ENCODE measurements at regions not wholly inside any gene's neighbourhood (a gene's known extent, or its start where the extent isn't known, plus 50 kb on each side); places are given as distances from the start of the nearest gene placed in this dataset.

DNA sequence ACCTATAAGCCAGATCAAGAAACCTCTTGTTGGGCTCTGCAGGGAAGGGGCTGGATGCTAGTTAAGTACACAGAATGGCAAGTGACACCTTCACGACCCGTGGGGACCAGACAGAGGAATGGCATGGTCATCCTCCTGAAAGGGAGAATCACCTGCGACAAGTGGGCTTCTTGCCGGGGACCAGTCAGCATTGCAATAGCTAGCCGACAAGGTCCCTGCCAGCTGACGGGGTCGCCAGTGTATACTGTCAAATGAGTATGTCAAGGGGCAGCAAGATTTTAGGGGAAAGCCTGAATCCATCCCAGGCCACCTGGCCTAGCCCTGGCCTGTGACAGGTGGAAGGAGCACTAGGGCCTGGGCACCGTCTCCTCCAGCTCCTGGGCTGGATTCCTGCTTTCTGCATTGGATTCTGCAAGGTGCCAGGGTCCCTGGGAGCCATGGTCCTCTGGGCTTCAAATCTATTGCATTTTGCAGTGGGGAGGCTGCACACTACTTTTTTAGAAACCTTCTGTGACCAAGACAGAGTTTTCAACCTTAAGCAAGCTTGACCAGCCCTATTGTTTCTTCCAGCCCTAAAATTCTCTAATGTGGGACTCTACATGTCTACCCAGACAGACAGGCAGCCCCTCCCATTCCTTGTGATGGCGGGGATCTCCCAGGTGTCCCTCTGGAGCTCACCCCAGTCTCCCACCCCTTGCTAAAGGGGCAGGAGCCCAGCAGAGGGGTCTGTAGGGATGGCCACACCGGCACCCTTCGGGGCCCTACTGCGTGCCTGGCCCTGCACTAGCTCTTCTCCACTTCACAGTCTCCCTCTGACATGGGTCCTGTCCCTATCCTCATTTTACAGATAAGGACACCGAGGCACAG, 178.5 kb downstream of the GLI2 start:
- peak overlapping the region in 1 of 2 experiments; percentile 34; a peak in 1 of 4 replicates for H3K4me3 ChIP-seq (replicated peaks in 1 of 2; ENCODE audit: low read depth in 1 of 2, low read length in 2 of 2)
- CTCF ChIA-PET: no interaction called here
- no TSS peak for BruUV-seq (replicated peaks)
- H3K9ac ChIP-seq (ENCODE audit: low read length): peak overlapping the region; percentile 34
- DNase-seq (ENCODE audit: low read depth, low spot score) (no peak), ATAC-seq (peak; percentile 6)
- H3K4me2 ChIP-seq (ENCODE audit: low read length): peak overlapping the region; percentile 81
- intact Hi-C loops (cut with micrococcal nuclease): no loop called here
- RAD21 ChIA-PET (ENCODE audit: low non-redundant PET in 1 of 2, low total read pairs in 2 of 2, uncharacterized antibody in 2 of 2, unreplicated experiment in 2 of 2): interaction anchor here in 1 of 2 experiments (1.1 kb wide), 1 partner anchor 21 kb away, joined by 3 read pairs; no protein-coding TSS in a partner anchor
- no peaks in the 10 kb centered on the region for H3K27me3 ChIP-seq (ENCODE audit: insufficient read depth, low read length)
- H3K27ac ChIP-seq (ENCODE audit: low read depth, low read length): peak overlapping the region; percentile 43
- H4K20me1 ChIP-seq (ENCODE audit: insufficient read depth): no peaks in the 10 kb centered on the region
- TF ChIP-seq SP1 (IDR thresholded peaks at IDR 0.05; ENCODE audit: low read depth): no peak
- TF ChIP-seq JUND (IDR thresholded peaks at IDR 0.05): no peak
- TF ChIP-seq ELF1 (IDR thresholded peaks at IDR 0.05; ENCODE audit: borderline replicate concordance, low read depth): no peak
- no peak for TF ChIP-seq RAD21 (IDR thresholded peaks at IDR 0.05; ENCODE audit: low read depth)
- no peak for TF ChIP-seq CBX3 (IDR thresholded peaks at IDR 0.05; ENCODE audit: low read depth)
- no peak for TF ChIP-seq EZH2 (IDR thresholded peaks at IDR 0.05)
- TF ChIP-seq POLR2A (IDR thresholded peaks at IDR 0.05; ENCODE audit: borderline replicate concordance, extremely low read depth, insufficient read depth, insufficient read length): no peak
- no peak for TF ChIP-seq ZNF274 (IDR thresholded peaks at IDR 0.05; ENCODE audit: low read depth, low read length)
- H3K9me3 ChIP-seq (ENCODE audit: control insufficient read depth in 1 of 2, insufficient read depth in 1 of 2, low read depth in 1 of 2, low read length in 2 of 2): no peaks in the 10 kb centered on the region
- no peak overlapping the region for H2AFZ ChIP-seq (ENCODE audit: low read depth, low read length, poor library complexity, severe bottlenecking)
- H3K79me2 ChIP-seq (ENCODE audit: insufficient read depth, low read length): no peaks in the 10 kb centered on the region
- H3K4me1 ChIP-seq (ENCODE audit: control insufficient read depth in 1 of 2, insufficient read depth in 2 of 2, low read length in 2 of 2): peaks cover 53 to 62% of the 10 kb centered on the region in 2 experiments
- POLR2A ChIA-PET: interaction anchor here (0.6 to 1.4 kb wide), 2 partner anchors 21 to 161 kb away, joined by 4 to 5 read pairs; no protein-coding TSS in a partner anchor
- no peaks in the 10 kb centered on the region for H3K9me2 ChIP-seq (ENCODE audit: insufficient read depth)
- H3K36me3 ChIP-seq (ENCODE audit: control insufficient read depth in 1 of 2, insufficient read depth in 2 of 2, low read length in 2 of 2): no peaks in the 10 kb centered on the region

DNA sequence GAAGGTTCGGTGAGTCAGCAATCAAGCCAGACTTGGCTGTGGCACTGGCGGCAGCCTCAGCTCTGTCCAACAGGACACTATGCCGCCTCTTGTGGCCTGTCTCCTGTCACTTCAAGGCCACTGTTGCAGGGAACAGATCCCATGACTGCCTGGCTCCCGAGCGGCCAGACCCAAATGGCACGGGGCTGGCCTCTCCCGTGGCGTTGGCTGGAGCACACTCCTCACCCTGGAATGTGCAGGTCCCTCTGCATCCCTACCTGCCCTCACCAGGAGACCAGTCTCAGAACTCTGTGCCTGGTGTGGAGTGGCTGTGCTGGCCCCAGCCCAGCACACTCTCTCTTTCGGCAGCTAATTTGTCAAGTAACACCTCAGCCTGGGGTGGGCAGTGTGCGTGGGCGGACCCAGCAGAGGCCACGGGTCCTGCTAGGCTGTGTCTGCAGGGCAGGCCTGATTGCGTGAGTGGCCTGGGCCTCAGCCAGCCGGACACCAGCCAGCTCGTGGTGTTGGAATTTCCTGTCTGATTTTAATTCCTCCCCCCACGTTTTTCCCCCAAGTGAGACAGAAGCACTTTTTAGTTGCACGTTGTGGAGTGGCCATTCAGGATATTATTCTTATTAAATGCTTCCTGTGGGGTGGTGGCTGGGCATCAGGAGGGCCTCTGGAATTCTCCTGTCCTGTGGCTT, 179.3 kb downstream of the GLI2 start:
- ChIA-PET CTCF (no interaction called here), POLR2A (interaction anchor here (0.6 to 1.4 kb wide), 2 partner anchors 21 to 160 kb away, joined by 4 to 5 read pairs; no protein-coding TSS in a partner anchor), RAD21 (ENCODE audit: low non-redundant PET in 1 of 2, low total read pairs in 2 of 2, uncharacterized antibody in 2 of 2, unreplicated experiment in 2 of 2) (interaction anchor here in 1 of 2 experiments (1.1 kb wide), 1 partner anchor 20 kb away, joined by 3 read pairs; no protein-coding TSS in a partner anchor)
- H4K20me1 ChIP-seq (ENCODE audit: insufficient read depth): no peaks in the 10 kb centered on the region
- H3K9me3 ChIP-seq (ENCODE audit: control insufficient read depth in 1 of 2, insufficient read depth in 1 of 2, low read depth in 1 of 2, low read length in 2 of 2): no peaks in the 10 kb centered on the region
- no peaks in the 10 kb centered on the region for H3K27me3 ChIP-seq (ENCODE audit: insufficient read depth, low read length)
- intact Hi-C loops (cut with micrococcal nuclease): no loop called here
- H3K27ac ChIP-seq (ENCODE audit: low read depth, low read length): peak overlapping the region; percentile 43
- no peaks in the 10 kb centered on the region for H3K9me2 ChIP-seq (ENCODE audit: insufficient read depth)
- no peaks in the 10 kb centered on the region for H3K36me3 ChIP-seq (ENCODE audit: control insufficient read depth in 1 of 2, insufficient read depth in 2 of 2, low read length in 2 of 2)
- H3K9ac ChIP-seq (ENCODE audit: low read length): peak overlapping the region; percentile 34
- peak overlapping the region in 1 of 2 experiments; percentile 34; a peak in 3 of 4 replicates for H3K4me3 ChIP-seq (replicated peaks in 1 of 2; ENCODE audit: low read depth in 1 of 2, low read length in 2 of 2)
- no peaks in the 10 kb centered on the region for H3K79me2 ChIP-seq (ENCODE audit: insufficient read depth, low read length)
- DNase-seq (ENCODE audit: low read depth, low spot score): no peak
- H3K4me1 ChIP-seq (ENCODE audit: control insufficient read depth in 1 of 2, insufficient read depth in 2 of 2, low read length in 2 of 2): peaks cover 53 to 62% of the 10 kb centered on the region in 2 experiments
- peak overlapping the region; percentile 16 for H2AFZ ChIP-seq (ENCODE audit: low read depth, low read length, poor library complexity, severe bottlenecking)
- no TSS peak for BruUV-seq (replicated peaks)
- peak; percentile 74 for ATAC-seq
- H3K4me2 ChIP-seq (ENCODE audit: low read length): peak overlapping the region; percentile 81
- no peak for TF ChIP-seq EZH2phosphoT487 (IDR thresholded peaks at IDR 0.05; ENCODE audit: borderline replicate concordance)
- no peak for TF ChIP-seq EZH2 (IDR thresholded peaks at IDR 0.05)
- no peak for TF ChIP-seq ZNF274 (IDR thresholded peaks at IDR 0.05; ENCODE audit: low read depth, low read length)
- peak; percentile 23; the same call in 1 of the 2 replicates for TF ChIP-seq RAD21 (IDR thresholded peaks at IDR 0.05; ENCODE audit: low read depth)
- no peak for TF ChIP-seq CEBPB (IDR thresholded peaks at IDR 0.05; ENCODE audit: low read depth)
- TF ChIP-seq, protein P1, sequence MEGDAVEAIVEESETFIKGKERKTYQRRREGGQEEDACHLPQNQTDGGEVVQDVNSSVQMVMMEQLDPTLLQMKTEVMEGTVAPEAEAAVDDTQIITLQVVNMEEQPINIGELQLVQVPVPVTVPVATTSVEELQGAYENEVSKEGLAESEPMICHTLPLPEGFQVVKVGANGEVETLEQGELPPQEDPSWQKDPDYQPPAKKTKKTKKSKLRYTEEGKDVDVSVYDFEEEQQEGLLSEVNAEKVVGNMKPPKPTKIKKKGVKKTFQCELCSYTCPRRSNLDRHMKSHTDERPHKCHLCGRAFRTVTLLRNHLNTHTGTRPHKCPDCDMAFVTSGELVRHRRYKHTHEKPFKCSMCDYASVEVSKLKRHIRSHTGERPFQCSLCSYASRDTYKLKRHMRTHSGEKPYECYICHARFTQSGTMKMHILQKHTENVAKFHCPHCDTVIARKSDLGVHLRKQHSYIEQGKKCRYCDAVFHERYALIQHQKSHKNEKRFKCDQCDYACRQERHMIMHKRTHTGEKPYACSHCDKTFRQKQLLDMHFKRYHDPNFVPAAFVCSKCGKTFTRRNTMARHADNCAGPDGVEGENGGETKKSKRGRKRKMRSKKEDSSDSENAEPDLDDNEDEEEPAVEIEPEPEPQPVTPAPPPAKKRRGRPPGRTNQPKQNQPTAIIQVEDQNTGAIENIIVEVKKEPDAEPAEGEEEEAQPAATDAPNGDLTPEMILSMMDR (IDR thresholded peaks at IDR 0.05 in 2 of 3, conservative IDR thresholded peaks at IDR 0.05 in 1 of 3; ENCODE audit: borderline replicate concordance in 1 of 3, insufficient read depth in 1 of 3, low read depth in 2 of 3, low read length in 2 of 3): peak in 2 of 3 experiments; percentile 33 to 37; a peak in 3 of 6 replicates
- TF ChIP-seq POLR2AphosphoS5 (IDR thresholded peaks at IDR 0.05; ENCODE audit: low read depth, low read length): 0 out of 2 replicates have a peak, but pooled peaks have one; percentile 14
- peak; percentile 94 for TF ChIP-seq EGR1 (IDR thresholded peaks at IDR 0.05; ENCODE audit: low read depth)
- TF ChIP-seq ELF1 (IDR thresholded peaks at IDR 0.05; ENCODE audit: borderline replicate concordance, low read depth): no peak
- no peak for TF ChIP-seq CBX3 (IDR thresholded peaks at IDR 0.05; ENCODE audit: low read depth)
- TF ChIP-seq, protein P2, sequence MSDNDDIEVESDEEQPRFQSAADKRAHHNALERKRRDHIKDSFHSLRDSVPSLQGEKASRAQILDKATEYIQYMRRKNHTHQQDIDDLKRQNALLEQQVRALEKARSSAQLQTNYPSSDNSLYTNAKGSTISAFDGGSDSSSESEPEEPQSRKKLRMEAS (IDR thresholded peaks at IDR 0.05): peak; percentile 71
- no peak for TF ChIP-seq SRF (IDR thresholded peaks at IDR 0.05; ENCODE audit: low read depth)
